ENCODE measurements at regions not wholly inside any gene's neighbourhood (a gene's known extent, or its start where the extent isn't known, plus 50 kb on each side); places are given as distances from the start of the nearest gene placed in this dataset.

- Histone ChIP-seq H2AFZ (ENCODE audit: low read depth, low read length) (no peak overlapping the region), H3K4me1 (ENCODE audit: control insufficient read depth, extremely low read depth, insufficient read depth, low read length) (peaks cover 5% of the 10 kb centered on the region), H4K20me1 (replicated peaks; ENCODE audit: control insufficient read depth, extremely low read depth, insufficient read depth, low read length) (no peaks in the 10 kb centered on the region), H3K9me3 (replicated peaks; ENCODE audit: control insufficient read depth, insufficient read depth, low read length) (no peaks in the 10 kb centered on the region), H3K9me1 (replicated peaks; ENCODE audit: control insufficient read depth, extremely low read depth, insufficient read depth, low read length) (no peaks in the 10 kb centered on the region), H3K36me3 (ENCODE audit: control insufficient read depth in 2 of 2, extremely low read depth in 1 of 2, insufficient read depth in 2 of 2, low read length in 2 of 2) (no peaks in the 10 kb centered on the region), H3K9ac (replicated peaks; ENCODE audit: extremely low read depth, insufficient read depth, low read length) (no peak overlapping the region), H3K4me3 (replicated peaks in 1 of 3; ENCODE audit: insufficient read depth in 1 of 3, low read depth in 1 of 3, low read length in 3 of 3) (no peak overlapping the region), H3K27me3 (ENCODE audit: control insufficient read depth in 2 of 2, insufficient read depth in 2 of 2, low read length in 2 of 2) (peaks cover 11% of the 10 kb centered on the region in 2 experiments), H3K27ac (ENCODE audit: insufficient read depth, low read depth, low read length) (no peak overlapping the region), H3K79me2 (ENCODE audit: control insufficient read depth, insufficient read depth, low read length) (no peaks in the 10 kb centered on the region), H3K4me2 (ENCODE audit: insufficient read depth, low read length) (no peak overlapping the region)
- dilution Hi-C loops (cut with MboI; ENCODE audit: extremely low pct_ligation_motif_present, low sequenced_read_pairs): no loop called here
- ChIA-PET CTCF (no interaction called here), POLR2A (no interaction called here)
- no TSS peak for BruUV-seq (replicated peaks)
- no peak for FAIRE-seq
- TF ChIP-seq, protein P1, sequence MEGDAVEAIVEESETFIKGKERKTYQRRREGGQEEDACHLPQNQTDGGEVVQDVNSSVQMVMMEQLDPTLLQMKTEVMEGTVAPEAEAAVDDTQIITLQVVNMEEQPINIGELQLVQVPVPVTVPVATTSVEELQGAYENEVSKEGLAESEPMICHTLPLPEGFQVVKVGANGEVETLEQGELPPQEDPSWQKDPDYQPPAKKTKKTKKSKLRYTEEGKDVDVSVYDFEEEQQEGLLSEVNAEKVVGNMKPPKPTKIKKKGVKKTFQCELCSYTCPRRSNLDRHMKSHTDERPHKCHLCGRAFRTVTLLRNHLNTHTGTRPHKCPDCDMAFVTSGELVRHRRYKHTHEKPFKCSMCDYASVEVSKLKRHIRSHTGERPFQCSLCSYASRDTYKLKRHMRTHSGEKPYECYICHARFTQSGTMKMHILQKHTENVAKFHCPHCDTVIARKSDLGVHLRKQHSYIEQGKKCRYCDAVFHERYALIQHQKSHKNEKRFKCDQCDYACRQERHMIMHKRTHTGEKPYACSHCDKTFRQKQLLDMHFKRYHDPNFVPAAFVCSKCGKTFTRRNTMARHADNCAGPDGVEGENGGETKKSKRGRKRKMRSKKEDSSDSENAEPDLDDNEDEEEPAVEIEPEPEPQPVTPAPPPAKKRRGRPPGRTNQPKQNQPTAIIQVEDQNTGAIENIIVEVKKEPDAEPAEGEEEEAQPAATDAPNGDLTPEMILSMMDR (IDR thresholded peaks at IDR 0.05; ENCODE audit: extremely low read depth in 1 of 2, insufficient read depth in 1 of 2, low read depth in 1 of 2, low read length in 2 of 2): no peak
- TF ChIP-seq, protein P2, sequence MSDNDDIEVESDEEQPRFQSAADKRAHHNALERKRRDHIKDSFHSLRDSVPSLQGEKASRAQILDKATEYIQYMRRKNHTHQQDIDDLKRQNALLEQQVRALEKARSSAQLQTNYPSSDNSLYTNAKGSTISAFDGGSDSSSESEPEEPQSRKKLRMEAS (IDR thresholded peaks at IDR 0.05; ENCODE audit: insufficient read depth, insufficient read length): no peak
- no peak for TF ChIP-seq EZH2 (IDR thresholded peaks at IDR 0.05; ENCODE audit: borderline replicate concordance, low read depth, low read length, severe bottlenecking)
- TF ChIP-seq POLR2A (IDR thresholded peaks at IDR 0.05; ENCODE audit: low read depth, low read length): no peak
- no peak for TF ChIP-seq MYC (IDR thresholded peaks at IDR 0.05; ENCODE audit: low read depth, low read length)
- no peak for TF ChIP-seq GATA2 (IDR thresholded peaks at IDR 0.05; ENCODE audit: insufficient read depth, insufficient read length, low read depth, low read length)
- no peak for TF ChIP-seq FOS (IDR thresholded peaks at IDR 0.05; ENCODE audit: borderline replicate concordance, insufficient read depth, low read length)
- TF ChIP-seq POLR2AphosphoS5 (IDR thresholded peaks at IDR 0.05; ENCODE audit: insufficient read depth, low read depth, low read length): no peak
- no peak for TF ChIP-seq JUN (IDR thresholded peaks at IDR 0.05; ENCODE audit: borderline replicate concordance, insufficient read depth, insufficient read length, low read depth)
- intact Hi-C loops (cut with micrococcal nuclease): loop anchor here (2.0 kb wide), 1 partner anchor 30 kb away; no protein-coding TSS in a partner anchor
- no peak for DNase-seq (ENCODE audit: low read depth, low spot score)
Observed at GRCh38 chr4:1578251-1578773, 105.8 kb downstream of the FAM53A start.

Measured in endothelial cell of umbilical vein (primary cell).